Lower lobe of right lung (tissue), 2 donors: ENCODE measurements at regions not wholly inside any gene's neighbourhood (a gene's known extent, or its start where the extent isn't known, plus 50 kb on each side); places are given as distances from the start of the nearest gene placed in this dataset.

ENCODE experiments used
- ATAC-seq, 2 donors: fragments of 200-7000 bp; cut with Tn5 transposase; one replicate each; pipeline ENCODE4 v1.9.1; 2020 to 2022; ENCODE audit warnings: mild to moderate bottlenecking in 2 of 2, moderate library complexity in 2 of 2
- DNase-seq: peaks from one replicate; pipeline ENCODE4 v3.0.0-alpha.2; 2020
- H3K27ac ChIP-seq: fragments of 200-600 bp; one replicate; pipeline ENCODE4 v1.8.0; 2022
- H3K27me3 ChIP-seq: fragments of 200-600 bp; one replicate; pipeline ENCODE4 v1.8.0; 2022; ENCODE audit warnings: low read depth
- H3K36me3 ChIP-seq: fragments of 200-600 bp; one replicate; pipeline ENCODE4 v1.8.0; 2022; ENCODE audit warnings: mild to moderate bottlenecking
- H3K4me1 ChIP-seq: fragments of 200-600 bp; one replicate; pipeline ENCODE4 v1.8.0; 2022
- H3K4me3 ChIP-seq: fragments of 200-600 bp; one replicate; pipeline ENCODE4 v1.8.0; 2022; ENCODE audit warnings: mild to moderate bottlenecking
- H3K9me3 ChIP-seq: fragments of 200-600 bp; one replicate; pipeline ENCODE4 v1.8.0; 2022
- CTCF ChIP-seq: fragments of 200-600 bp; IDR thresholded peaks from one replicate; pipeline ENCODE4 v1.8.0; 2022; ENCODE audit warnings: antibody characterized with exemption, mild to moderate bottlenecking
- intact Hi-C: fragments of 100-400 bp; cut with DNase I; formaldehyde crosslinking; loops from one replicate; pipeline ENCODE4 v1.11.0; 2022
- donor health status: DM: no; HTN: yes; CAD: no; lungs with severe emphysema.

GRCh38 chr18:67362906-67363305 lies 153.6 kb downstream of the DSEL start:
- Histone ChIP-seq H3K4me3 (no peak overlapping the region), H3K4me1 (no peaks in the 10 kb centered on the region), H3K27ac (no peak overlapping the region), H3K27me3 (no peaks in the 10 kb centered on the region), H3K9me3 (no peaks in the 10 kb centered on the region), H3K36me3 (no peaks in the 10 kb centered on the region)
- DNase-seq = no peak
- no peak for TF ChIP-seq CTCF
- ATAC-seq = no peak
- intact Hi-C loops = no loop called here

GRCh38 chr18:67359873-67360838 lies 156.4 kb downstream of the DSEL start:
- Histone ChIP-seq H3K27ac (no peak overlapping the region), H3K36me3 (no peaks in the 10 kb centered on the region), H3K9me3 (no peaks in the 10 kb centered on the region), H3K27me3 (no peaks in the 10 kb centered on the region), H3K4me1 (no peaks in the 10 kb centered on the region), H3K4me3 (peak overlapping the region; percentile 25)
- TF ChIP-seq CTCF = no peak
- intact Hi-C loops = no loop called here
- no peak for DNase-seq
- peak; percentile 53 to 69 for ATAC-seq

- Histone ChIP-seq H3K4me1 (no peaks in the 10 kb centered on the region), H3K27ac (no peak overlapping the region), H3K27me3 (no peaks in the 10 kb centered on the region), H3K9me3 (no peaks in the 10 kb centered on the region), H3K36me3 (no peaks in the 10 kb centered on the region), H3K4me3 (no peak overlapping the region)
- DNase-seq (no peak), ATAC-seq (no peak)
- TF ChIP-seq CTCF = no peak
- intact Hi-C loops = no loop called here
Measured at GRCh38 chr18:67358947-67359346, 157.6 kb downstream of the DSEL start.

- intact Hi-C loops = no loop called here
- H3K36me3 ChIP-seq = no peaks in the 10 kb centered on the region
- no peak overlapping the region for H3K27ac ChIP-seq
- no peaks in the 10 kb centered on the region for H3K4me1 ChIP-seq
- TF ChIP-seq CTCF = no peak
- H3K4me3 ChIP-seq = no peak overlapping the region
- DNase-seq (no peak), ATAC-seq (no peak)
- H3K9me3 ChIP-seq = no peaks in the 10 kb centered on the region
- no peaks in the 10 kb centered on the region for H3K27me3 ChIP-seq
Measured at GRCh38 chr18:67354692-67355091, 161.8 kb downstream of the DSEL start.

GRCh38 chr18:67354091-67354490 lies 162.4 kb downstream of the DSEL start:
- no peak for TF ChIP-seq CTCF
- Histone ChIP-seq H3K36me3 (no peaks in the 10 kb centered on the region), H3K9me3 (no peaks in the 10 kb centered on the region), H3K27ac (no peak overlapping the region), H3K4me1 (no peaks in the 10 kb centered on the region), H3K4me3 (no peak overlapping the region), H3K27me3 (no peaks in the 10 kb centered on the region)
- intact Hi-C loops = no loop called here
- ATAC-seq (no peak), DNase-seq (no peak)
